ENCODE measurements at regions not wholly inside any gene's neighbourhood (a gene's known extent, or its start where the extent isn't known, plus 50 kb on each side); places are given as distances from the start of the nearest gene placed in this dataset.

- no peak overlapping the region for H3K4me3 ChIP-seq
- no peaks in the 10 kb centered on the region for H3K27me3 ChIP-seq
- H3K4me1 ChIP-seq, result peaks cover 0 to 18% (median 0%) of the 10 kb centered on the region in 9 donors
- H3K27ac ChIP-seq, result peak overlapping the region in 1 of 10 donors; percentile 20
- 55 to 71% methylated on average over 2 of the region's 2 CpGs for WGBS, 2 donors
- no peak for DNase-seq
- intact Hi-C loops (cut with DNase I), result no loop called here
- ATAC-seq, result peak in 4 of 8 donors; percentile 17 to 38 (median 22)
- TF ChIP-seq CTCF (IDR thresholded peaks at IDR 0.05), result no peak
- no peaks in the 10 kb centered on the region for H3K9me3 ChIP-seq
- no peaks in the 10 kb centered on the region for H3K36me3 ChIP-seq
Measured at GRCh38 chr2:151032741-151033191, 228.9 kb downstream of the RBM43 start.

DNA sequence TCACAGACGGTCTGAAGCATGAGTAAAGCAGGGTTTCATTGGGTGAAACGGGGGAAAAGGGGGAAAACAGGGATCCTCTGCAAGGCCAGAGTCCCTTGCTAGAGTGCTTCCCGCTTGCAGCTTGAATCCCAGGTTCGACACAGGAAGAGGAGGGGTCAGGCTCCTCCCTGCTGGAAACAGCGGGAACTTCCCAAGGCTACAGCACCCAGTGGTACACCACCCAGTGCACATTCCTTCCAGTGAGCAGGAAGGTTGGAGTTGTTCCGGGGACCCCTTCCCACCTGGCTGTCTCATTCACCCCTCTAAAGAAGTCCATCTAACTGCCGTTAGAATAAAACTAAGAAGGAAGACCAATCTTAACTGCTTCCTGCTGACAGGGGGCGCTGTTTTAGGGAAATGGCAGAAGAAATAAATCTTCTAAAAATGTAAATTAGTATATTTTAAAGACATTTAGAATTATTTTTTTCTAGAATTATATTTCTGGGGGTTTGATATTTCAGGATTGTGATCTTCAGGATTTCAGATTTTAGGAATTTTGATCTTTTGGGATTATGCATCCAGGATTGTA lies 230.9 kb downstream of the RBM43 start:
- H3K27me3 ChIP-seq, result no peaks in the 10 kb centered on the region
- no peaks in the 10 kb centered on the region for H3K9me3 ChIP-seq
- 85 to 91% methylated on average over 8 of the region's 8 CpGs for WGBS, 2 donors
- H3K4me1 ChIP-seq, result peaks cover 0 to 23% (median 0%) of the 10 kb centered on the region in 9 donors
- intact Hi-C loops (cut with DNase I), result no loop called here
- ATAC-seq (no peak), DNase-seq (no peak)
- H3K27ac ChIP-seq, result no peak overlapping the region
- no peak overlapping the region for H3K4me3 ChIP-seq
- no peaks in the 10 kb centered on the region for H3K36me3 ChIP-seq
- peak in 1 of 9 donors; percentile 24 for TF ChIP-seq CTCF (IDR thresholded peaks at IDR 0.05)

GRCh38 chr2:151029406-151030157 lies 232.1 kb downstream of the RBM43 start:
- H3K36me3 ChIP-seq, result no peaks in the 10 kb centered on the region
- no peak for ATAC-seq
- no peak overlapping the region for H3K4me3 ChIP-seq
- no peak overlapping the region for H3K27ac ChIP-seq
- H3K9me3 ChIP-seq, result no peaks in the 10 kb centered on the region
- no peaks in the 10 kb centered on the region for H3K27me3 ChIP-seq
- DNase-seq, result no peak
- intact Hi-C loops (cut with DNase I), result no loop called here
- 76 to 84% methylated on average over 4 of the region's 4 CpGs for WGBS, 2 donors
- no peak for TF ChIP-seq CTCF (IDR thresholded peaks at IDR 0.05)
- H3K4me1 ChIP-seq, result peaks cover 0 to 23% (median 0%) of the 10 kb centered on the region in 9 donors

DNA sequence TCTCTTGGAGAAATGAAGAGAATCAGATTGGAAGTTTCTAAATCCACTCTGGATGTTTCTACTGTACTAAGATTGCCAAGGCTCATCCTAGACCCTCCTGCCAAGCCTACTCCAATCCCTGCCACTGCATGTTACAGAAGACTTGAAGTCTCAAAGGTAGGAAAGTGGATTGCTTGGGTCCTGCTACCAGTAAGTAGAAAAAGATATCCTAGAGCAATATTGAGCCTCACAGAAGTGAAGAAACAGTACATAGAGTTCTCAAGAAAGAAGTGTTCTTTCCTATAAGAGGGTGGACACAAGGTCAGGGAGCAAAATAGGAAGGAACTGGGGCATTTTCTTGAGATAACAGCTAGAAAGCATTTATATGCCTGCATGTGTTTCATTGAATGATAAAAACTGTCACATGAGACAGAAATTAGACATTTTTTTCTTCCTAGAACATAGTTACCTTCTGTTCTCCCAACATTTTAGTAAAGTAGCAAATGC lies 232.9 kb downstream of the RBM43 start:
- no peak overlapping the region for H3K4me3 ChIP-seq
- intact Hi-C loops (cut with DNase I), result no loop called here
- H3K4me1 ChIP-seq, result peaks cover 0 to 20% (median 0%) of the 10 kb centered on the region in 9 donors
- no peaks in the 10 kb centered on the region for H3K27me3 ChIP-seq
- H3K36me3 ChIP-seq, result no peaks in the 10 kb centered on the region
- ATAC-seq, result peak in 1 of 8 donors; percentile 64
- H3K27ac ChIP-seq, result no peak overlapping the region
- DNase-seq, result no peak
- no peak for TF ChIP-seq CTCF (IDR thresholded peaks at IDR 0.05)
- no peaks in the 10 kb centered on the region for H3K9me3 ChIP-seq

Data from heart right ventricle (tissue), 16 donors.